Pancreas (tissue), 10 donors: ENCODE measurements at regions not wholly inside any gene's neighbourhood (a gene's known extent, or its start where the extent isn't known, plus 50 kb on each side); places are given as distances from the start of the nearest gene placed in this dataset.
"Not testable (repeated sequence)": the region's sequence is repeated elsewhere in the genome, so short reads cannot be mapped to it uniquely, and the experiment has no call there.

ENCODE experiments used
- ATAC-seq, 4 donors: fragments of 200-7000 bp; cut with Tn5 transposase; one replicate each; pipeline versions ENCODE4 v1.8.0 to v1.9.1; 2020; ENCODE audit warnings: mild to moderate bottlenecking in 4 of 4, moderate library complexity in 4 of 4
- DNase-seq, 6 donors: peaks; one replicate each; pipeline ENCODE4 v3.0.0-alpha.2; 2020
- FAIRE-seq: peaks from 2 replicates; lab custom pipeline; 2012; peaks lifted over from hg19 to GRCh38; lab: Jason Lieb, UNC
- H3K27ac ChIP-seq, 4 donors: fragments of 200-600 bp; sonication (generic); 1 replicate in 3 of 4; 2 replicates in 1 of 4; pipeline versions ENCODE4 v1.5.0 to v1.8.0; 2020
- H3K27me3 ChIP-seq, 4 donors: fragments of 200-600 bp; one replicate each; pipeline ENCODE4 v1.8.0; 2021
- H3K36me3 ChIP-seq, 3 donors: fragments of 200-600 bp; sonication (generic) in 1 of 3; one replicate each; pipeline versions ENCODE4 v1.5.0 to v1.8.0; 2020 to 2021
- H3K4me1 ChIP-seq, 3 donors: fragments of 200-600 bp; one replicate each; pipeline ENCODE4 v1.8.0; 2021
- H3K4me3 ChIP-seq, 4 donors: fragments of 200-600 bp; sonication (generic) in 2 of 4; one replicate each; pipeline versions ENCODE4 v1.5.0 to v1.8.0; 2020 to 2021
- H3K9me3 ChIP-seq, 4 donors: fragments of 200-600 bp; one replicate each; pipeline ENCODE4 v1.8.0; 2021
- WGBS, 2 donors: extraction: QIAGEN DNeasy Blood & Tissue Kit; methylation state at CpG; one replicate each; pipeline ENCODE4 v1.1.7; 2013; 5-methylcytosine and 5-hydroxymethylcytosine counted together
- intact Hi-C, 3 donors: fragments of 100-400 bp; cut with DNase I; formaldehyde crosslinking; loops; one replicate each; pipeline versions ENCODE4 v1.11.1 to v1.14.2; 2022
- TF ChIP-seq, protein P1 (sequence below), 4 donors: fragments of 200-600 bp; sonication (generic) in 3 of 4; IDR thresholded peaks; one replicate each; pipeline versions ENCODE4 v1.5.0 to v1.8.0; 2021; ENCODE audit warnings: antibody characterized with exemption in 4 of 4
- donor health status: healthy with polysubstance abuse.
- donor health status: DM: no; HTN: no; CAD: no; lungs with moderate emphysema.
- donor health status: DM: no; HTN: no; CAD: no.
- donor health status: control.
- donor health status: control.
- donor health status: Bipolar disorder and iron deficiency.
- donor health status: DM: yes; HTN: yes; CAD: no.
- donor health status: DM: no; HTN: no; CAD: no.
- donor health status: DM: no; HTN: no; CAD: no.
- donor health status: DM: yes; HTN: yes; CAD: no.

DNA sequence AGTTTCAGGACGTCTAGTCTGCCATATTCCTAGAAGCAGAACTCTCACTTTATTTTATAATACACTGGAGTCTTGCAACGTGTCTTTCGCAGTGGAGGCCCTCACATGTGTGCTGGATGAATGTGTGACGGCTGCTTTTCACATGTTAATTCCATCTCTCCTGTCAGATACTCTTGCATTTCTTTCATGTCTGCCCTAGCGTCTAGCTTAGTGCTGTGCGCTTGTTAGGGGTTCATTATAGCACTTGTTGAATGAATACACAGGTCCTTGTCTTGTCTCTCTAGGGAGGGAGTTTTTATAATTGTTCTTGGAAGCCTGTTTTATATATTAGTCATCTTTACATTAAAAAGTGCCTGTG is 94.4 kb downstream of the MAP3K8 start:
- ATAC-seq (no peak), DNase-seq (no peak), FAIRE-seq (no peak)
- Histone ChIP-seq H3K27ac (peak overlapping the region in 2 of 4 donors; percentile 4 to 15), H3K4me3 (no peak overlapping the region), H3K36me3 (no peaks in the 10 kb centered on the region), H3K9me3 (no peaks in the 10 kb centered on the region), H3K27me3 (no peaks in the 10 kb centered on the region), H3K4me1 (peaks cover 0 to 5% (median 0%) of the 10 kb centered on the region in 3 donors)
- 83 to 88% methylated on average over 6 of the region's 6 CpGs for WGBS, 2 donors
- TF ChIP-seq, protein P1, sequence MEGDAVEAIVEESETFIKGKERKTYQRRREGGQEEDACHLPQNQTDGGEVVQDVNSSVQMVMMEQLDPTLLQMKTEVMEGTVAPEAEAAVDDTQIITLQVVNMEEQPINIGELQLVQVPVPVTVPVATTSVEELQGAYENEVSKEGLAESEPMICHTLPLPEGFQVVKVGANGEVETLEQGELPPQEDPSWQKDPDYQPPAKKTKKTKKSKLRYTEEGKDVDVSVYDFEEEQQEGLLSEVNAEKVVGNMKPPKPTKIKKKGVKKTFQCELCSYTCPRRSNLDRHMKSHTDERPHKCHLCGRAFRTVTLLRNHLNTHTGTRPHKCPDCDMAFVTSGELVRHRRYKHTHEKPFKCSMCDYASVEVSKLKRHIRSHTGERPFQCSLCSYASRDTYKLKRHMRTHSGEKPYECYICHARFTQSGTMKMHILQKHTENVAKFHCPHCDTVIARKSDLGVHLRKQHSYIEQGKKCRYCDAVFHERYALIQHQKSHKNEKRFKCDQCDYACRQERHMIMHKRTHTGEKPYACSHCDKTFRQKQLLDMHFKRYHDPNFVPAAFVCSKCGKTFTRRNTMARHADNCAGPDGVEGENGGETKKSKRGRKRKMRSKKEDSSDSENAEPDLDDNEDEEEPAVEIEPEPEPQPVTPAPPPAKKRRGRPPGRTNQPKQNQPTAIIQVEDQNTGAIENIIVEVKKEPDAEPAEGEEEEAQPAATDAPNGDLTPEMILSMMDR (IDR thresholded peaks at IDR 0.05): no peak
- intact Hi-C loops: no loop called here

DNA sequence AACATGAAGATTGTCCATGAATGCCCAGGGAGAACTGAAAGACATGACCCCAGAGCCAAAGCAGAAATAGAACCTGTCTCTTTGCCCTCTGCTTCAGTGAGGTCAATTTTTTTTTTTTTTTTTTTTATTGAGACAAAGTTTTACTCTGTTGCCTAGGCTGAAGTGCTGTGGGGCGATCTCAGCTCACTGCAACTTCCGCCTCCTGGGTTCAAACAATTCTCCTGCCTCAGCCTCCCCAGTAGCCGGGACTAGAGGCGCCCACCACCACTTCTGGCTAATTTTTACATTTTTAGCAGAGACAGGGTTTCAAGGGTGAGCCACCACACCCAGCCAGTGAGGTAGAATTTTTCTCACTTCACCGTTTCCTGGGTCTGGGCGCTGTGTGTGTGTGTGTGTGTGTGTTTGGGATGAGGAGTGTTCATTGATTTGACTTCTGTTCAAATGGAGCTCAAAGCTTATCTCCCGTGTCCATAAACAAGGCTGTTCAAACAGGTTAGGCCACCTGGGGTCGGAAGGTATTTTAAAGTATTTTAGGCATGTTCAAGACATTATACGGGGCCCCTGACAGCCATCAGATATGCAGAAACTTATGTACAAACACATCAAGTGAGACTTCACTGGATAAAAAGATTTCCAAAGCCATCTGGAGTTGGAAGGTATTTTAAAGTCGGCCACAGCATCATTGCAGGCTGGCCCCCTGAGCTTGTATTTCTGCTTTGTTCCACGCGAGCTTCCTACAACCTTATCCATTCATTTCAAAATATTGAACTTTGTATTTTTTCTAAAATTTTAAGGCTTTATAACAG is 93.8 kb downstream of the MAP3K8 start:
- no peak for FAIRE-seq
- peak; percentile 26 to 79 (median 57) for ATAC-seq

DNA sequence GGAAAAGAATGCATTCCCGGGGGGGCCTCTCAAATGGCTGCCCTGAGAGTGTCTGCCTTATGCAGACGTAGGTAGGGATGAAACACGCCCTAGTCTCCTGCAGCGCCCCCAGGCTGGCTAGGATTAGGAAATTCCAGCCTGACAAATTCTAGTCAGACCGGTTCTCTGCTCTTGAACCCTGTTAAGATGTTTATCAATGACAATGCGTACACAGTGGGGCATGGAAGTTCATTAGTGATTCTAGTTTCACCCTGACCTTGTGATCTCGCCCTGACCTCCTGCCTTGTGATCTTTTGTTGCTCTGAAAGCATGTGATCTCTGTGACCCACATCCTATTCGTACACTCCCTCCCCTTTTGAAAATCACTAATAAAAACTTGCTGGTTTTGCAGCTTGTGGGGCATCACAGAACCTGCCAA is 88.7 kb downstream of the MAP3K8 start:
- H3K4me3 ChIP-seq, H3K4me1 ChIP-seq, FAIRE-seq, H3K36me3 ChIP-seq, intact Hi-C loops, H3K27me3 ChIP-seq, H3K9me3 ChIP-seq: not testable (repeated sequence)
- 12 to 16% methylated on average over 8 of the region's 8 CpGs for WGBS, 2 donors
- DNase-seq (peak in 4 of 6 donors; percentile 48 to 58 (median 51)), ATAC-seq (peak in 1 of 4 donors; percentile 50)
- peak overlapping the region in 1 of 4 donors; percentile 25 for H3K27ac ChIP-seq

More for the DNA sequence above, 93.8 kb downstream of the MAP3K8 start:
- Histone ChIP-seq H3K36me3 (no peaks in the 10 kb centered on the region), H3K27me3 (no peaks in the 10 kb centered on the region), H3K4me1 (peaks cover 0 to 5% (median 0%) of the 10 kb centered on the region in 3 donors), H3K27ac (peak overlapping the region in 2 of 4 donors; percentile 47 to 53), H3K4me3 (no peak overlapping the region), H3K9me3 (no peaks in the 10 kb centered on the region)
- intact Hi-C loops: no loop called here
- TF ChIP-seq, protein P1 (IDR thresholded peaks at IDR 0.05): no peak
- peak in 1 of 6 donors; percentile 17 for DNase-seq
- 32 to 33% methylated on average over 12 of the region's 12 CpGs for WGBS, 2 donors

DNA sequence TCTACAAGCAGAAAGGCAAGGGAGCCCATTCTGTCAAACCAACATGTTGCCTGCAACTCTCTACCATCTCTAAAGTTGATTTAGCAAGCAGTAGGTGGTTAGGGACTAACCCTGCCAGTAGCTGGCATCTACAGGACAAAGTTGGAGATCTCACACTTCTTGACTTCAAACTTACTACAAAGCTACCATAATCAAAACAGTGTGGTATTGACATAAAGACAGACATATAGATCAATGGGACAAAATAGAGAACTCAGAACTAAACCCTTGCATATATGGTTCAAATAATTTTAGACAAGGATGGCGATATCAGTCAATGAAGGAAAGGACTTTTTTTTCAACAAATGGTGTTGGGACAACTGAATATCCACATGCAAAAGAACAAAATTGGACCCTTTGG is 84.9 kb downstream of the MAP3K8 start:
- no peak overlapping the region for H3K4me3 ChIP-seq
- no peaks in the 10 kb centered on the region for H3K4me1 ChIP-seq
- WGBS, 2 donors: 74 to 77% methylated on average over 1 of the region's 1 CpG
- ATAC-seq (no peak), DNase-seq (no peak), FAIRE-seq (no peak)
- H3K36me3 ChIP-seq: no peaks in the 10 kb centered on the region
- intact Hi-C loops: no loop called here
- TF ChIP-seq, protein P1 (IDR thresholded peaks at IDR 0.05): no peak
- H3K27ac ChIP-seq: no peak overlapping the region
- no peaks in the 10 kb centered on the region for H3K27me3 ChIP-seq
- no peaks in the 10 kb centered on the region for H3K9me3 ChIP-seq
